ENCODE measurements at regions not wholly inside any gene's neighbourhood (a gene's known extent, or its start where the extent isn't known, plus 50 kb on each side); places are given as distances from the start of the nearest gene placed in this dataset.
"Not testable (repeated sequence)": the region's sequence is repeated elsewhere in the genome, so short reads cannot be mapped to it uniquely, and the experiment has no call there.

GRCh38 chr15:98549741-98550140, 98.6 kb upstream of the IGF1R start:
- no peaks in the 10 kb centered on the region for H3K36me3 ChIP-seq
- H3K9me3 ChIP-seq: no peaks in the 10 kb centered on the region
- DNase-seq: no peak
- H3K4me1 ChIP-seq: peaks cover 0 to 13% (median 6%) of the 10 kb centered on the region in 4 donors
- intact Hi-C loops (cut with DNase I; ENCODE audit: low total_unique reads): no loop called here
- no peak for TF ChIP-seq CTCF (IDR thresholded peaks at IDR 0.05)
- H3K4me3 ChIP-seq: no peak overlapping the region
- no peaks in the 10 kb centered on the region for H3K27me3 ChIP-seq
- H3K27ac ChIP-seq: no peak overlapping the region

- DNase-seq; H3K27me3 ChIP-seq; intact Hi-C loops (cut with DNase I; ENCODE audit: low total_unique reads); H3K36me3 ChIP-seq; H3K27ac ChIP-seq; H3K9me3 ChIP-seq; H3K4me3 ChIP-seq: not testable (repeated sequence)
- H3K4me1 ChIP-seq: peaks cover 0 to 13% (median 6%) of the 10 kb centered on the region in 4 donors
Measured at GRCh38 chr15:98550363-98550762, 98.0 kb upstream of the IGF1R start.

GRCh38 chr15:98551936-98552562, 96.3 kb upstream of the IGF1R start:
- intact Hi-C loops (cut with DNase I; ENCODE audit: low total_unique reads): no loop called here
- no peaks in the 10 kb centered on the region for H3K36me3 ChIP-seq
- peaks cover 0 to 13% (median 6%) of the 10 kb centered on the region in 4 donors for H3K4me1 ChIP-seq
- no peak for TF ChIP-seq CTCF (IDR thresholded peaks at IDR 0.05)
- H3K27ac ChIP-seq: no peak overlapping the region
- H3K27me3 ChIP-seq: no peaks in the 10 kb centered on the region
- no peak for DNase-seq
- no peaks in the 10 kb centered on the region for H3K9me3 ChIP-seq
- H3K4me3 ChIP-seq: no peak overlapping the region

- no peak for DNase-seq
- no peak for TF ChIP-seq CTCF (IDR thresholded peaks at IDR 0.05)
- Histone ChIP-seq H3K4me1 (no peaks in the 10 kb centered on the region), H3K27me3 (peaks cover 0 to 2% of the 10 kb centered on the region in 2 donors), H3K4me3 (no peak overlapping the region), H3K27ac (no peak overlapping the region), H3K36me3 (no peaks in the 10 kb centered on the region), H3K9me3 (no peaks in the 10 kb centered on the region)
- intact Hi-C loops (cut with DNase I; ENCODE audit: low total_unique reads): no loop called here
Measured at GRCh38 chr15:98554272-98555172, 93.8 kb upstream of the IGF1R start.

- no peak for TF ChIP-seq CTCF (IDR thresholded peaks at IDR 0.05)
- intact Hi-C loops (cut with DNase I; ENCODE audit: low total_unique reads): no loop called here
- DNase-seq: no peak
Measured at GRCh38 chr15:98555173-98555515, 93.2 kb upstream of the IGF1R start.

GRCh38 chr15:98556321-98556720, 92.0 kb upstream of the IGF1R start:
- intact Hi-C loops (cut with DNase I; ENCODE audit: low total_unique reads): no loop called here
- H3K4me1 ChIP-seq: no peaks in the 10 kb centered on the region
- TF ChIP-seq CTCF (IDR thresholded peaks at IDR 0.05): no peak

More at GRCh38 chr15:98555173-98555515, 93.2 kb upstream of the IGF1R start:
- no peaks in the 10 kb centered on the region for H3K9me3 ChIP-seq
- H3K27me3 ChIP-seq: peaks cover 0 to 8% of the 10 kb centered on the region in 2 donors
- H3K4me3 ChIP-seq: no peak overlapping the region
- H3K4me1 ChIP-seq: no peaks in the 10 kb centered on the region
- H3K36me3 ChIP-seq: no peaks in the 10 kb centered on the region
- H3K27ac ChIP-seq: no peak overlapping the region

More at GRCh38 chr15:98556321-98556720, 92.0 kb upstream of the IGF1R start:
- Histone ChIP-seq H3K36me3 (no peaks in the 10 kb centered on the region), H3K4me3 (no peak overlapping the region), H3K9me3 (no peaks in the 10 kb centered on the region), H3K27me3 (peaks cover 0 to 17% of the 10 kb centered on the region in 2 donors), H3K27ac (no peak overlapping the region)
- no peak for DNase-seq
